ENCODE measurements at regions not wholly inside any gene's neighbourhood (a gene's known extent, or its start where the extent isn't known, plus 50 kb on each side); places are given as distances from the start of the nearest gene placed in this dataset.

DNA sequence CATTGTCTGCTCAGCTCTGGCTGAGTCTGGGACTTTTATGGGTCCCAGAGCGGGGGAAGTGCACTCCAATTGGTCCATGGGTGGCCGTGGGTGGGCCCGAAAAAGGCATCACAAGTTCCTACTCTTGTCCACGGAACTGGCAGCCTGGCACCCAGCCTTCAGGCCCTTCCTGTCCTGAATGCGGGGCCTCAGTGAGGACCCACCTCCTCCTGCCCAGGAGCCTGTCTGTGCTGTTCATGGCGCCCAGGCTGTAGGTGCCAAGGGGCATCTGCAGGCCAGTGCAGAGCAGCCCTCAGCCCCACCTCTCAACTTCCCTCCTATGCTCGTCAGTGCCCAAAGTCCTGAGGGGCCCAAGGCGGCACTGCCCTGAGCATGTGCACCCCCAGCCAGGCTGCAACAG lies 411.7 kb upstream of the KIRREL3 start:
- Histone ChIP-seq H3K4me2 (ENCODE audit: control insufficient read depth, insufficient read depth) (no peak overlapping the region), H4K20me1 (ENCODE audit: control insufficient read depth, insufficient read depth) (no peaks in the 10 kb centered on the region), H3K27me3 (replicated peaks in 1 of 2; ENCODE audit: control insufficient read depth in 2 of 2, insufficient read depth in 2 of 2, low read length in 1 of 2) (no peaks in the 10 kb centered on the region), H3K9ac (ENCODE audit: control insufficient read depth, insufficient read depth, low read length) (no peak overlapping the region), H3K36me3 (ENCODE audit: control insufficient read depth in 2 of 2, insufficient read depth in 2 of 2, low read length in 1 of 2) (no peaks in the 10 kb centered on the region), H3K9me3 (replicated peaks; ENCODE audit: control insufficient read depth, insufficient read depth, low read length) (no peaks in the 10 kb centered on the region), H3K79me2 (ENCODE audit: control insufficient read depth, insufficient read depth, low read length) (no peaks in the 10 kb centered on the region), H3K4me1 (ENCODE audit: control insufficient read depth, insufficient read depth, low read length) (no peaks in the 10 kb centered on the region), H3K4me3 (no peak overlapping the region), H3K27ac (ENCODE audit: control insufficient read depth, insufficient read depth) (no peak overlapping the region), H2AFZ (ENCODE audit: control insufficient read depth, low read depth, low read length) (no peak overlapping the region)
- WGBS (ENCODE audit: insufficient coverage, insufficient replicate concordance, low lambda C conversion rate, missing lambda C conversion rate), result 33% methylated on average over 8 of the region's 8 CpGs
- DNase-seq (ENCODE audit: low read depth, low spot score) (no peak), FAIRE-seq (no peak), ATAC-seq (no peak)
- intact Hi-C loops (cut with micrococcal nuclease; ENCODE audit: unreplicated experiment), result loop anchor here (10.0 kb wide), 1 partner anchor 63 kb away; no protein-coding TSS in a partner anchor
- ChIA-PET RAD21 (ENCODE audit: unreplicated experiment) (no interaction called here), POLR2A (no interaction called here), CTCF (no interaction called here), SMC1A (ENCODE audit: uncharacterized antibody, unreplicated experiment) (no interaction called here)
- BruUV-seq (replicated peaks), result no TSS peak
- TF ChIP-seq DPF2 (IDR thresholded peaks at IDR 0.05) (no peak), ZZZ3 (IDR thresholded peaks at IDR 0.05; ENCODE audit: control insufficient read depth, insufficient read length, low read depth) (no peak), CHD1 (IDR thresholded peaks at IDR 0.05; ENCODE audit: low read depth, low read length) (no peak), TAF1 (IDR thresholded peaks at IDR 0.05; ENCODE audit: borderline replicate concordance, low read depth, low read length) (no peak), YY1 (IDR thresholded peaks at IDR 0.05; ENCODE audit: low read depth, low read length) (no peak), ZSCAN29 (IDR thresholded peaks at IDR 0.05) (no peak)
- TF ChIP-seq, protein P1, sequence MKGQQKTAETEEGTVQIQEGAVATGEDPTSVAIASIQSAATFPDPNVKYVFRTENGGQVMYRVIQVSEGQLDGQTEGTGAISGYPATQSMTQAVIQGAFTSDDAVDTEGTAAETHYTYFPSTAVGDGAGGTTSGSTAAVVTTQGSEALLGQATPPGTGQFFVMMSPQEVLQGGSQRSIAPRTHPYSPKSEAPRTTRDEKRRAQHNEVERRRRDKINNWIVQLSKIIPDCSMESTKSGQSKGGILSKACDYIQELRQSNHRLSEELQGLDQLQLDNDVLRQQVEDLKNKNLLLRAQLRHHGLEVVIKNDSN (IDR thresholded peaks at IDR 0.05; ENCODE audit: borderline replicate concordance, extremely low read length, insufficient read depth, low read depth, low read length), result no peak
- TF ChIP-seq, protein P2, sequence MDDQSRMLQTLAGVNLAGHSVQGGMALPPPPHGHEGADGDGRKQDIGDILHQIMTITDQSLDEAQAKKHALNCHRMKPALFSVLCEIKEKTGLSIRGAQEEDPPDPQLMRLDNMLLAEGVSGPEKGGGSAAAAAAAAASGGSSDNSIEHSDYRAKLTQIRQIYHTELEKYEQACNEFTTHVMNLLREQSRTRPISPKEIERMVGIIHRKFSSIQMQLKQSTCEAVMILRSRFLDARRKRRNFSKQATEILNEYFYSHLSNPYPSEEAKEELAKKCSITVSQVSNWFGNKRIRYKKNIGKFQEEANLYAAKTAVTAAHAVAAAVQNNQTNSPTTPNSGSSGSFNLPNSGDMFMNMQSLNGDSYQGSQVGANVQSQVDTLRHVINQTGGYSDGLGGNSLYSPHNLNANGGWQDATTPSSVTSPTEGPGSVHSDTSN (IDR thresholded peaks at IDR 0.05; ENCODE audit: insufficient replicate concordance, low read depth, low read length), result no peak
- TF ChIP-seq, protein P3, sequence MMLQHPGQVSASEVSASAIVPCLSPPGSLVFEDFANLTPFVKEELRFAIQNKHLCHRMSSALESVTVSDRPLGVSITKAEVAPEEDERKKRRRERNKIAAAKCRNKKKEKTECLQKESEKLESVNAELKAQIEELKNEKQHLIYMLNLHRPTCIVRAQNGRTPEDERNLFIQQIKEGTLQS (IDR thresholded peaks at IDR 0.05; ENCODE audit: borderline replicate concordance, extremely low read depth, low read depth, low read length), result no peak
- TF ChIP-seq, protein P4, sequence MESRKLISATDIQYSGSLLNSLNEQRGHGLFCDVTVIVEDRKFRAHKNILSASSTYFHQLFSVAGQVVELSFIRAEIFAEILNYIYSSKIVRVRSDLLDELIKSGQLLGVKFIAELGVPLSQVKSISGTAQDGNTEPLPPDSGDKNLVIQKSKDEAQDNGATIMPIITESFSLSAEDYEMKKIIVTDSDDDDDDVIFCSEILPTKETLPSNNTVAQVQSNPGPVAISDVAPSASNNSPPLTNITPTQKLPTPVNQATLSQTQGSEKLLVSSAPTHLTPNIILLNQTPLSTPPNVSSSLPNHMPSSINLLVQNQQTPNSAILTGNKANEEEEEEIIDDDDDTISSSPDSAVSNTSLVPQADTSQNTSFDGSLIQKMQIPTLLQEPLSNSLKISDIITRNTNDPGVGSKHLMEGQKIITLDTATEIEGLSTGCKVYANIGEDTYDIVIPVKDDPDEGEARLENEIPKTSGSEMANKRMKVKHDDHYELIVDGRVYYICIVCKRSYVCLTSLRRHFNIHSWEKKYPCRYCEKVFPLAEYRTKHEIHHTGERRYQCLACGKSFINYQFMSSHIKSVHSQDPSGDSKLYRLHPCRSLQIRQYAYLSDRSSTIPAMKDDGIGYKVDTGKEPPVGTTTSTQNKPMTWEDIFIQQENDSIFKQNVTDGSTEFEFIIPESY (IDR thresholded peaks at IDR 0.05), result no peak
- in situ Hi-C loops (cut with MboI), result no loop called here

Measured in GM12878 (cell line).